GM13977 (cell line): ENCODE measurements at regions not wholly inside any gene's neighbourhood (a gene's known extent, or its start where the extent isn't known, plus 50 kb on each side); places are given as distances from the start of the nearest gene placed in this dataset.

Experiments used
- DNase-seq: peaks from one replicate; pipeline ENCODE4 v3.0.0; 2012; ENCODE audit warnings: low spot score
- CTCF ChIP-seq: IDR thresholded peaks from 2 replicates; pipeline ENCODE4 v1.5.1; 2012; ENCODE audit warnings: mild to moderate bottlenecking, control low read depth; ENCODE audit not compliant: insufficient read depth; ENCODE audit errors: extremely low read depth, missing control alignments
- in situ Hi-C: fragments of 300-500 bp; cut with MboI; formaldehyde crosslinking; loops from one replicate; pipeline ENCODE4 v1.12.0; 2022; ENCODE audit warnings: low sequenced_read_pairs, low pct_unique_long_range_greater_than_20kb, mixed read lengths, inconsistent platforms; ENCODE audit not compliant: unreplicated experiment

- no peak for TF ChIP-seq CTCF
- in situ Hi-C loops: no loop called here
- DNase-seq: no peak
Observed at GRCh38 chr13:34756136-34756535, 185.9 kb upstream of the NBEA start.

GRCh38 chr13:34756572-34756971, 185.5 kb upstream of the NBEA start:
- DNase-seq: no peak
- in situ Hi-C loops: no loop called here
- no peak for TF ChIP-seq CTCF

- TF ChIP-seq CTCF: no peak
- DNase-seq: no peak
- in situ Hi-C loops: no loop called here
Observed at GRCh38 chr13:34757441-34757840, 184.6 kb upstream of the NBEA start.

- TF ChIP-seq CTCF: no peak
- DNase-seq: no peak
- in situ Hi-C loops: no loop called here
Observed at GRCh38 chr13:34758628-34759027, 183.4 kb upstream of the NBEA start.

GRCh38 chr13:34762312-34762711, 179.8 kb upstream of the NBEA start:
- no peak for DNase-seq
- in situ Hi-C loops: no loop called here
- no peak for TF ChIP-seq CTCF

GRCh38 chr13:34764246-34764645, 177.8 kb upstream of the NBEA start:
- in situ Hi-C loops: no loop called here
- no peak for DNase-seq

More at GRCh38 chr13:34764246-34764645, 177.8 kb upstream of the NBEA start:
- no peak for TF ChIP-seq CTCF
